RWPE1 (cell line): ENCODE measurements at regions not wholly inside any gene's neighbourhood (a gene's known extent, or its start where the extent isn't known, plus 50 kb on each side); places are given as distances from the start of the nearest gene placed in this dataset.
A peak's percentile ranks its signal among the peaks of the same experiment; 100 is the strongest.

Experiments
- CTCF ChIA-PET: fragments of 350-600 bp; sonication (Branson Sonifier 250); formaldehyde crosslinking; extraction: SDS; loops from one replicate; lab custom pipeline; 2021; lab: Yijun Ruan, JAX
- POLR2A ChIA-PET: fragments of 400-600 bp; formaldehyde crosslinking; extraction: SDS; loops from one replicate; lab custom pipeline; 2020; ENCODE audit warnings: antibody characterized with exemption; ENCODE audit not compliant: low non-redundant PET; lab: Yijun Ruan, JAX
- DNase-seq: peaks from one replicate; pipeline ENCODE4 v3.0.0; 2012; ENCODE audit warnings: low spot score
- H3K27ac ChIP-seq: fragments of 450-650 bp; 2 replicates; pipeline ENCODE4 v1.5.1; 2017
- TF ChIP-seq, protein P1 (sequence below): fragments of 450-650 bp; conservative IDR thresholded peaks from 2 replicates; pipeline ENCODE4 v1.5.1; 2017; ENCODE audit warnings: low read depth, mild to moderate bottlenecking

- ChIA-PET CTCF (interaction anchor here (0.6 kb wide), 1 partner anchor 303 kb away, joined by 3 read pairs; no protein-coding TSS in a partner anchor), POLR2A (no interaction called here)
- DNase-seq, result no peak
- no peak overlapping the region for H3K27ac ChIP-seq
- TF ChIP-seq, protein P1, sequence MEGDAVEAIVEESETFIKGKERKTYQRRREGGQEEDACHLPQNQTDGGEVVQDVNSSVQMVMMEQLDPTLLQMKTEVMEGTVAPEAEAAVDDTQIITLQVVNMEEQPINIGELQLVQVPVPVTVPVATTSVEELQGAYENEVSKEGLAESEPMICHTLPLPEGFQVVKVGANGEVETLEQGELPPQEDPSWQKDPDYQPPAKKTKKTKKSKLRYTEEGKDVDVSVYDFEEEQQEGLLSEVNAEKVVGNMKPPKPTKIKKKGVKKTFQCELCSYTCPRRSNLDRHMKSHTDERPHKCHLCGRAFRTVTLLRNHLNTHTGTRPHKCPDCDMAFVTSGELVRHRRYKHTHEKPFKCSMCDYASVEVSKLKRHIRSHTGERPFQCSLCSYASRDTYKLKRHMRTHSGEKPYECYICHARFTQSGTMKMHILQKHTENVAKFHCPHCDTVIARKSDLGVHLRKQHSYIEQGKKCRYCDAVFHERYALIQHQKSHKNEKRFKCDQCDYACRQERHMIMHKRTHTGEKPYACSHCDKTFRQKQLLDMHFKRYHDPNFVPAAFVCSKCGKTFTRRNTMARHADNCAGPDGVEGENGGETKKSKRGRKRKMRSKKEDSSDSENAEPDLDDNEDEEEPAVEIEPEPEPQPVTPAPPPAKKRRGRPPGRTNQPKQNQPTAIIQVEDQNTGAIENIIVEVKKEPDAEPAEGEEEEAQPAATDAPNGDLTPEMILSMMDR, result no peak
Measured at GRCh38 chr4:15159477-15160019, 157.3 kb downstream of the CPEB2 start.

GRCh38 chr4:15161439-15161838 is 159.2 kb downstream of the CPEB2 start:
- TF ChIP-seq, protein P1, result no peak
- no peak for DNase-seq
- no peak overlapping the region for H3K27ac ChIP-seq
- ChIA-PET POLR2A (no interaction called here), CTCF (no interaction called here)

DNA sequence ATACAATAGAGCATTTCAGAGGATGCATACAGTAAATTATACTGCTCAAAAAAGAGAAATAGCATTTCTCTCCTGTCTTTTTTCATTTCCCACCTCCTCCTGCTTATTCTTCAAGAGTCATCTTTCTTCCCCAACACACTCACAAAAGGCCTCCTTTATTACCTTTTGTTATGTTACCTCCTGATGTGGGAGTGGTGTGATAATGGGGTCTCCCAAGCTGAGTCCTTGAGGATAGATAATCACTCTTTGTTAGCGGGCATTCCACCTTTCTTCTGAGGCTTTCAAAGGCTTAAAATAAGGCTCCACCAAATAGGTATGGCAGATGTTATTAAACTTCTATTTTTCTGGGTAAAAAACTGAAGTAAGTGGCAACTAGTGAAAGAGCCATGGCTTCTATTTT is 159.8 kb downstream of the CPEB2 start:
- TF ChIP-seq, protein P1, result no peak
- POLR2A ChIA-PET, result no interaction called here
- H3K27ac ChIP-seq, result no peak overlapping the region
- DNase-seq, result no peak
- CTCF ChIA-PET, result interaction anchor here (0.7 kb wide), 1 partner anchor 1026 kb away, joined by 5 read pairs; no protein-coding TSS in a partner anchor

- CTCF ChIA-PET, result interaction anchor here (0.6 to 0.7 kb wide), 2 partner anchors 23 to 1026 kb away, joined by 3 to 5 read pairs; no protein-coding TSS in a partner anchor
Measured at GRCh38 chr4:15162465-15163283, 160.4 kb downstream of the CPEB2 start.

DNA sequence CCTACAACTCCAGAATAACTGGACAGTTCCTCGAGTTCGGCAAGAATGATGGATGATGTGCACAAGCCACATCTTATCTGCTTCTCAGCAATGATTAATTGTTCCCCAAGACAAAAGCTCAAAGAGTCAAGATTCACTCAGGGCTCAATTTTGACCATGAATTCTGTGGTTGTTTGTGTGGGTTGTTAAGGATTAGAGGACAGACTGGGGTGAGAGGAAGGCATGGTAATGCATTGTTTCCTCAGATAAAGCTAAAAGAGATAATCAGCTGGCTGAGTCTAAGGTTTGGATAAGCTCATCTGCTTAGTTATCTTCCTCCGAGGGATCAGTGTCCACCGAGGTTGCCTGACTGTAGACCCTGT is 161.0 kb downstream of the CPEB2 start:
- ChIA-PET CTCF (interaction anchor here (0.6 kb wide), 1 partner anchor 22 kb away, joined by 3 read pairs; no protein-coding TSS in a partner anchor), POLR2A (no interaction called here)
- no peak for DNase-seq
- TF ChIP-seq, protein P1, result no peak
- no peak overlapping the region for H3K27ac ChIP-seq

More at GRCh38 chr4:15162465-15163283, 160.4 kb downstream of the CPEB2 start:
- H3K27ac ChIP-seq, result no peak overlapping the region
- TF ChIP-seq, protein P1, result peak; percentile 55
- DNase-seq, result peak; percentile 5
- POLR2A ChIA-PET, result no interaction called here

DNA sequence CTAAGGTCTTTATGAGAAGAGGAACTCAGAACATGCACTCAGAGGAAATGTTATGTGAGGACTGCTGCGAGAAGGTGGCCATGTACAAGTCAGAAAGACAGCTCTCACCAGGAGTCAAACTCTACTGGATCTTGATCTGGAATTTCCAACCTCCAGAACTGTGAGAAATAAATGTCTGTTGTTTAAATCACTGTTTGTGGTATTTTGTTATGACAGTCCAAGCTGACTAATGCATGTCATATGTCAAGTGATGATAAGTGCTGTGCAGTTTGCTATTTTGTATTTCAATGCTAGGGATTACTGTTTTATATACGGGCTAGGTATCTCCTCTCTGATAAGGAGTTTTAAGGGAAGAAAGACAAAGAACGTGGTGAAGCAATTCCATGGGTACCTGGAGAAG is 162.3 kb downstream of the CPEB2 start:
- POLR2A ChIA-PET, result no interaction called here

More for the DNA sequence above, 162.3 kb downstream of the CPEB2 start:
- no peak for DNase-seq
- H3K27ac ChIP-seq, result no peak overlapping the region
- TF ChIP-seq, protein P1, result no peak
- CTCF ChIA-PET, result no interaction called here
